ENCODE measurements at regions not wholly inside any gene's neighbourhood (a gene's known extent, or its start where the extent isn't known, plus 50 kb on each side); places are given as distances from the start of the nearest gene placed in this dataset.

DNA sequence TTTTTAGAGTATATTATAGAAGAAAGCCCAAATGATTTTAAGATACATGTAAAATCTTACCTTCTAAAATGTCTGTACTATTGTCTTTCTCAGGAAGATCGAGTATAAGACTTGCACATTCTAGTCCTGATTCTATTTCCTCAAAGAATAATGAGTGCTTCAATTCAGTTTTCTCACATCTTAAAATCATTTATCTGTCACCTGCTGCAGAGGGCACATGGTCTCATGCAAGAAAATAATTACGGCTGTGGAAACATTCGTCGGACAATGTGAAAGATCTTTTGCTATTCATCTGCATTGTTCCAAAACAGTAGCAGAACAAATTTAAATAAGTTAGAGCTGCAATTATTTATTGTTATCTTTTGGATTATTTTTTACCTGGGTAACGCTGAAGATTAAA, 1403.5 kb downstream of the PCDH9 start:
- Histone ChIP-seq H2BK12ac (ENCODE audit: insufficient read length, low read depth, low read length) (no peak overlapping the region), H4K20me1 (ENCODE audit: control insufficient read depth, insufficient read depth, insufficient read length) (no peaks in the 10 kb centered on the region), H3T11ph (ENCODE audit: low read length) (no peak overlapping the region), H2BK20ac (ENCODE audit: low read depth, low read length, poor library complexity, severe bottlenecking) (no peak overlapping the region), H3K27me3 (ENCODE audit: insufficient read depth, low read length) (no peaks in the 10 kb centered on the region), H3K23me2 (ENCODE audit: insufficient read length, low read depth, low read length, poor library complexity, severe bottlenecking) (no peaks in the 10 kb centered on the region), H3K9me3 (ENCODE audit: control insufficient read depth, low read depth, low read length) (no peaks in the 10 kb centered on the region), H2BK120ac (ENCODE audit: low read depth, low read length, poor library complexity, severe bottlenecking) (no peak overlapping the region), H3K79me1 (ENCODE audit: insufficient read depth, low read depth, low read length, poor library complexity, severe bottlenecking) (no peaks in the 10 kb centered on the region), H4K91ac (ENCODE audit: insufficient read length, low read depth, low read length) (no peak overlapping the region), H3K9ac (ENCODE audit: extremely low read depth, insufficient read length, low read length) (no peak overlapping the region), H3K4me2 (ENCODE audit: insufficient read depth, insufficient read length, low read length) (no peak overlapping the region), H3K27ac (ENCODE audit: insufficient read length, low read depth, low read length) (no peak overlapping the region), H3K79me2 (ENCODE audit: insufficient read depth, low read length) (no peaks in the 10 kb centered on the region), H3K4me1 (ENCODE audit: insufficient read depth, low read length) (no peaks in the 10 kb centered on the region), H3K23ac (ENCODE audit: insufficient read length, low read depth, low read length) (no peak overlapping the region), H4K5ac (ENCODE audit: insufficient read length, low read depth, low read length) (no peak overlapping the region), H4K8ac (replicated peaks; ENCODE audit: insufficient read length, low read depth, low read length) (no peak overlapping the region), H3K14ac (ENCODE audit: insufficient read depth, low read length) (no peak overlapping the region), H2AK5ac (ENCODE audit: insufficient read length, low read length) (no peak overlapping the region), H3K56ac (ENCODE audit: insufficient read length, low read depth, low read length) (no peak overlapping the region), H3K4ac (ENCODE audit: low read depth, low read length) (no peak overlapping the region), H2BK5ac (ENCODE audit: insufficient read length, low read length) (no peak overlapping the region), H2AFZ (ENCODE audit: low read length) (no peak overlapping the region), H2BK15ac (ENCODE audit: low read depth, low read length) (no peak overlapping the region), H3K18ac (ENCODE audit: insufficient read length, low read depth, low read length) (no peak overlapping the region)
- Mint-ChIP-seq H3K27me3 (ENCODE audit: low read depth) (no peaks in the 10 kb centered on the region), H3K4me3 (no peak overlapping the region), H3K4me1 (no peaks in the 10 kb centered on the region), H3K9me3 (no peaks in the 10 kb centered on the region), H3K27ac (no peak overlapping the region), H3K36me3 (ENCODE audit: insufficient read depth in 1 of 3, low read depth in 3 of 3) (no peaks in the 10 kb centered on the region)
- no peak for DNase-seq
- WGBS (ENCODE audit: extremely low coverage, insufficient read length, low lambda C conversion rate) = no CpG with 5 or more reads among the region's 5 CpGs
- TF ChIP-seq, protein P1, sequence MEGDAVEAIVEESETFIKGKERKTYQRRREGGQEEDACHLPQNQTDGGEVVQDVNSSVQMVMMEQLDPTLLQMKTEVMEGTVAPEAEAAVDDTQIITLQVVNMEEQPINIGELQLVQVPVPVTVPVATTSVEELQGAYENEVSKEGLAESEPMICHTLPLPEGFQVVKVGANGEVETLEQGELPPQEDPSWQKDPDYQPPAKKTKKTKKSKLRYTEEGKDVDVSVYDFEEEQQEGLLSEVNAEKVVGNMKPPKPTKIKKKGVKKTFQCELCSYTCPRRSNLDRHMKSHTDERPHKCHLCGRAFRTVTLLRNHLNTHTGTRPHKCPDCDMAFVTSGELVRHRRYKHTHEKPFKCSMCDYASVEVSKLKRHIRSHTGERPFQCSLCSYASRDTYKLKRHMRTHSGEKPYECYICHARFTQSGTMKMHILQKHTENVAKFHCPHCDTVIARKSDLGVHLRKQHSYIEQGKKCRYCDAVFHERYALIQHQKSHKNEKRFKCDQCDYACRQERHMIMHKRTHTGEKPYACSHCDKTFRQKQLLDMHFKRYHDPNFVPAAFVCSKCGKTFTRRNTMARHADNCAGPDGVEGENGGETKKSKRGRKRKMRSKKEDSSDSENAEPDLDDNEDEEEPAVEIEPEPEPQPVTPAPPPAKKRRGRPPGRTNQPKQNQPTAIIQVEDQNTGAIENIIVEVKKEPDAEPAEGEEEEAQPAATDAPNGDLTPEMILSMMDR (conservative IDR thresholded peaks at IDR 0.05) = no peak
